Neural crest cell (in vitro differentiated cells): ENCODE measurements at regions not wholly inside any gene's neighbourhood (a gene's known extent, or its start where the extent isn't known, plus 50 kb on each side); places are given as distances from the start of the nearest gene placed in this dataset.
A peak's percentile ranks its signal among the peaks of the same experiment; 100 is the strongest.
"Not testable (repeated sequence)": the region's sequence is repeated elsewhere in the genome, so short reads cannot be mapped to it uniquely, and the experiment has no call there.

Source experiments
- DNase-seq: peaks from one replicate; pipeline ENCODE4 v3.0.0; 2021; ENCODE audit warnings: low read depth, mixed read lengths, low spot score
- H3K27ac Mint-ChIP-seq: one replicate; pipeline ENCODE4 v1.8.0; 2021; ENCODE audit warnings: mild to moderate bottlenecking, mixed read lengths; ENCODE audit not compliant: unreplicated experiment
- H3K27me3 Mint-ChIP-seq: 2 replicates; pipeline ENCODE4 v1.8.0; 2021; ENCODE audit warnings: low read depth, mild to moderate bottlenecking, mixed read lengths
- H3K36me3 Mint-ChIP-seq: 2 replicates; pipeline ENCODE4 v1.8.0; 2021; ENCODE audit warnings: low read depth, mild to moderate bottlenecking, mixed read lengths
- H3K4me1 Mint-ChIP-seq: 2 replicates; pipeline ENCODE4 v1.8.0; 2021; ENCODE audit warnings: mixed read lengths
- H3K4me3 Mint-ChIP-seq: one replicate; pipeline ENCODE4 v1.8.0; 2021; ENCODE audit warnings: mild to moderate bottlenecking, mixed read lengths
- H3K9me3 Mint-ChIP-seq: 2 replicates; pipeline ENCODE4 v1.8.0; 2021; ENCODE audit warnings: mixed read lengths
- TF ChIP-seq, protein P1 (sequence below): fragments of 200-600 bp; sonication (generic); conservative IDR thresholded peaks from 2 replicates; pipeline ENCODE4 v1.5.0; 2021; ENCODE audit warnings: antibody characterized with exemption, mild to moderate bottlenecking

DNA sequence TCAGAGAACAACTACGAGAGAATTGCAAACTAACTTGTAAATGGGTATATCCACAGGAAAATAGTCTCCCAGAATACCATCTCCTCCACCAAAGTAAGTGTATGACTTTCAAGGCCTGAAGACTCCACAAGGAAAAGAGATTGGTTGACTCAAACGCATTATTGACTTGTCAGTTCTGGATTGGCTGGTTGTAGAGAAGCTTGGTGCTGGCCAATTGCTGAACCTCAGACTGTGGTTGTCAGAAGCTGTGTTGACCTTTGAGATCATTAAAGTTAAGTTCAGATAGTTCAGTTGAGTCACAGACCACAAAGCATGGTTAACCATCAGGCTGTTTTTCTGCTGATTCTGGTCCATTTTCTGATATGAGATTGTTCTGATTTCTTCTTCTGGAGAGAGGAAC lies 388.3 kb downstream of the BMP2 start:
- Mint-ChIP-seq H3K9me3 (no peaks in the 10 kb centered on the region), H3K27ac (no peak overlapping the region), H3K4me1 (no peaks in the 10 kb centered on the region), H3K4me3 (no peak overlapping the region), H3K36me3 (no peaks in the 10 kb centered on the region), H3K27me3 (no peaks in the 10 kb centered on the region)
- TF ChIP-seq, protein P1, sequence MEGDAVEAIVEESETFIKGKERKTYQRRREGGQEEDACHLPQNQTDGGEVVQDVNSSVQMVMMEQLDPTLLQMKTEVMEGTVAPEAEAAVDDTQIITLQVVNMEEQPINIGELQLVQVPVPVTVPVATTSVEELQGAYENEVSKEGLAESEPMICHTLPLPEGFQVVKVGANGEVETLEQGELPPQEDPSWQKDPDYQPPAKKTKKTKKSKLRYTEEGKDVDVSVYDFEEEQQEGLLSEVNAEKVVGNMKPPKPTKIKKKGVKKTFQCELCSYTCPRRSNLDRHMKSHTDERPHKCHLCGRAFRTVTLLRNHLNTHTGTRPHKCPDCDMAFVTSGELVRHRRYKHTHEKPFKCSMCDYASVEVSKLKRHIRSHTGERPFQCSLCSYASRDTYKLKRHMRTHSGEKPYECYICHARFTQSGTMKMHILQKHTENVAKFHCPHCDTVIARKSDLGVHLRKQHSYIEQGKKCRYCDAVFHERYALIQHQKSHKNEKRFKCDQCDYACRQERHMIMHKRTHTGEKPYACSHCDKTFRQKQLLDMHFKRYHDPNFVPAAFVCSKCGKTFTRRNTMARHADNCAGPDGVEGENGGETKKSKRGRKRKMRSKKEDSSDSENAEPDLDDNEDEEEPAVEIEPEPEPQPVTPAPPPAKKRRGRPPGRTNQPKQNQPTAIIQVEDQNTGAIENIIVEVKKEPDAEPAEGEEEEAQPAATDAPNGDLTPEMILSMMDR, result no peak
- DNase-seq, result no peak

DNA sequence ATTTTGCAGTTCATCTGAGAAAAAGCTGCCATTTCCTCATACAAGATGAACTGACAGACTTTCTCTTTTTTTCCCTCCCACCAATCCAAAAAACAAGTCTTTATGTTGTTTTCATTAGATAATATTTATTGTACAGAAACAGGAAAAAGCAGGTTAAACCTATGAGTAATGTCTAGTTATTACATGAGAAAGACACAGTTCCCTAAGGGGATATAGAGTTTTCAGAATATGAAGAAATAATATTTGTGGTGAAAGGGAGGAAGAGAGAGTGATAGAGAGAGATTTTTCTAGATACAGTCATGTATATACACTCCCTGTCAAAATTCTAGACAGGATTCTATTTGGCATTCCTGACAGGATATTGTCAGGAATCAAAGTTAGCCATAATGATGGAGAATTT lies 392.4 kb downstream of the BMP2 start:
- no peak overlapping the region for H3K27ac Mint-ChIP-seq
- TF ChIP-seq, protein P1, result no peak
- H3K36me3 Mint-ChIP-seq, result no peaks in the 10 kb centered on the region
- no peak for DNase-seq
- no peaks in the 10 kb centered on the region for H3K4me1 Mint-ChIP-seq
- H3K9me3 Mint-ChIP-seq, result peaks cover 5% of the 10 kb centered on the region
- no peak overlapping the region for H3K4me3 Mint-ChIP-seq
- H3K27me3 Mint-ChIP-seq, result no peaks in the 10 kb centered on the region

GRCh38 chr20:7161690-7162089 lies 394.2 kb downstream of the BMP2 start:
- no peak for DNase-seq
- Mint-ChIP-seq H3K36me3 (peaks cover 3% of the 10 kb centered on the region), H3K27me3 (no peaks in the 10 kb centered on the region), H3K9me3 (peaks cover 12% of the 10 kb centered on the region), H3K4me3 (no peak overlapping the region), H3K4me1 (no peaks in the 10 kb centered on the region), H3K27ac (no peak overlapping the region)
- TF ChIP-seq, protein P1, result peak; percentile 62

- H3K27ac Mint-ChIP-seq, result no peak overlapping the region
- no peak overlapping the region for H3K4me3 Mint-ChIP-seq
- TF ChIP-seq, protein P1, result no peak
- no peaks in the 10 kb centered on the region for H3K9me3 Mint-ChIP-seq
- H3K4me1 Mint-ChIP-seq, result no peaks in the 10 kb centered on the region
- H3K27me3 Mint-ChIP-seq, result no peaks in the 10 kb centered on the region
- DNase-seq, result no peak
- no peaks in the 10 kb centered on the region for H3K36me3 Mint-ChIP-seq
Measured at GRCh38 chr20:7171911-7172310, 404.4 kb downstream of the BMP2 start.

DNA sequence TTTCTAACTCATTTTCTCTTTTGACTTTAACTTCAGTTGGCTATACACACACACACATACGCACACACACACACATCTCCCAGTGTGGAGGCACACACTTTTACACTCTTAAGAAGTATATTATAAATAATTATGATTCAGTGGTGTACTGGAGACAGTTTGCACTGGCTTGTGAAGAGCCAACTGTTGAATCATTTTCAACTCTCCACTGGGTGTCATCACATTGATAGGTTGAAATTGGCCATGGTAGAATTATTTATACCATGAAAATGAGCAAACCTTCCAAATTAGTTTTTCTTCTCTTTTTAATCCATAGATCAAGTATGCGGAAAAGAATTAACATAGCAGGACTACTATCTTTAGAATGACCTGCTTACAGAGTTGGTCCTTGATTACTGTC lies 407.1 kb downstream of the BMP2 start:
- H3K9me3 Mint-ChIP-seq, result peaks cover 2% of the 10 kb centered on the region
- no peak overlapping the region for H3K27ac Mint-ChIP-seq
- H3K4me1 Mint-ChIP-seq, result no peaks in the 10 kb centered on the region
- no peak for DNase-seq
- no peak overlapping the region for H3K4me3 Mint-ChIP-seq
- TF ChIP-seq, protein P1, result no peak
- H3K36me3 Mint-ChIP-seq, result peaks cover under 1% of the 10 kb centered on the region
- H3K27me3 Mint-ChIP-seq, result peaks cover 1% of the 10 kb centered on the region

DNA sequence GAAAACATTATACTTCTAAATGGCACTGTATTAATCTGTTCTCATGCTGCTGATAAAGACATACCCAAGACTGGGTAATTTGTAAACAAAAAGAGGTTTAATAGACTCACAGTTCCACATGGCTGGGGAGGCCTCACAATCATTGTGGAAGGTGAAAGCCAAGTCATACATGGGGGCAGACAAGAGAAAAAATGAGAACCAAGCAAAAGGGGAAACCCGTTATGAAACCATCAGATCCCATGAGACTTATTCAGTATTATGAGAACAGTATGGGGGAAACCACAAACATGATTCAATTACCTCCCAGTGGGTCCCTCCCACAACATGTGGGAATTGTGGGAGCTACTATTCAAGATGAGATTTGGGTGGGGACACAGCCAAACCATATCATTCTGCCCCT lies 408.3 kb downstream of the BMP2 start:
- not testable (repeated sequence) for H3K36me3 Mint-ChIP-seq, H3K4me1 Mint-ChIP-seq, H3K27me3 Mint-ChIP-seq, H3K4me3 Mint-ChIP-seq, H3K9me3 Mint-ChIP-seq, DNase-seq, H3K27ac Mint-ChIP-seq
